ENCODE measurements at regions not wholly inside any gene's neighbourhood (a gene's known extent, or its start where the extent isn't known, plus 50 kb on each side); places are given as distances from the start of the nearest gene placed in this dataset.

DNA sequence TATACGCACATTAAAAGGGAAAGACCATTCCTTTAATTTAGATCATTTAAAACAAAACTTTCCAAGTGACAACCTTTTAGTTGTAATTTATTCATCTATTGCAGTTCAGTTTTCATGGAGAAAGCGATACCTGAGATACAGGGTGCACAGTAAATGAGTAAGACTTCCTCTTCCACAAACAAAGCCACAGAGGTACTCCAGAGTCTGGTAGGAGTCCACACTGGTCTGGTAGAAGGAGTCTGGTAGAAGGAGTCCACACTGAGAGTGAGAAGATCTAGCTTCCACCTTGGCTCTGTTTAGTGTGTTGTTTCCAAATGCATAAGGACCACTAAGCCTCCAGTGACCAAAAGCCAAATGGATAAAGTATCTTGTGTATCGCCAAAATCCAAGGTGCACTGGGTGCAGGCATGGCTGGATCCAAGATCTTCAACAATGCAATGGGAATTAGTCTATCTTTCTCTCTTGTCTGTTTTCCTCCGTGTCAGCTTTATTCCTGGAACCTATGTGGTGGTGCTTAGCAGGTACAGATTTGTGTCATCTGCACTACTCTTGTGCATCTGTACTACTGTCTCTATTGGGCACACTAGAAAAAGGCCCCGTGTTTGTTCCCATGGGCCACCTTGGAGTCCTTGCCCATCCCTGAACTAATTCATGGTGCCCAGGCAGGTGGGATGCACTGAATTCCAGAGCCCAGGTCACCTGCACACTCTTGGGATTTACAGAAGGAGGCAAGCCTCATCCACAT is 331.1 kb downstream of the BCL11B start:
- DNase-seq (ENCODE audit: low read depth) = no peak

DNA sequence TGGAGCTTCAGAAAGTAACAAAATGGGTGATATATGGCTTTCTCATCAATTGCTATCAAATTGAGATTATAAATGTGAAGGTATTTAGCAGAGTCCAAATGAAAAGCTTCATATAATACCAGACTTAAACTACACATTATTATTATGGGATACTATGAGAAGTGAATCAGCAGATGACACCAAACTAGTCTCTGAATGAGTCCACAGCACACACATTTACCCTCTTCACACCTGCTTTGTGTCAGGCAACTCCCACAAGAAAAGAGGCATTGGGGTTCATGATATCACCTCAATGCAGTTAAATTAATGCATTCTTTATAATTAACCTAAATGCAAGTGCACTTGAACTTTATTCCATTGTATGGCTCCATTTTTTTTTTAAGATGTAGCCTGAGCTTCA is 330.5 kb downstream of the BCL11B start:
- DNase-seq (ENCODE audit: low read depth) = no peak

DNA sequence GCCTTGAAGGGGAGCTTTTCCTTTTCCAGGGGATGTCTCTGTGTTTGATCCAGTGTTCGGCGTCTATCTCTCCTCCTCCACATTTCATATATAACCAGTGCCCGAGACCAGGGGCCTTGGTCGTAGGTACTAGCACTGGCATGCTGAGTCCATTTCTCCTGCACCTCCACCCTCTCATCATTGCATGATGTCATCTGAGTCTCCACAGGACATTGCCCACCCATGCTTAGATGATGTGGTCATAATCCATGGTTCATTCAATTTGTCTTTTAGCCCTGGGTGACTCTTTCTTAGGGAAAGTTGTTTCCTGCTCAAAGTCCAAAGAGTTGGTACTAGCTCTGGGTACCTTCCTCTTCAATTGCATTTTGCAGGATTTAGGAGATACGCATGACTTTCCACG is 328.1 kb downstream of the BCL11B start:
- no peak for DNase-seq (ENCODE audit: low read depth)

DNA sequence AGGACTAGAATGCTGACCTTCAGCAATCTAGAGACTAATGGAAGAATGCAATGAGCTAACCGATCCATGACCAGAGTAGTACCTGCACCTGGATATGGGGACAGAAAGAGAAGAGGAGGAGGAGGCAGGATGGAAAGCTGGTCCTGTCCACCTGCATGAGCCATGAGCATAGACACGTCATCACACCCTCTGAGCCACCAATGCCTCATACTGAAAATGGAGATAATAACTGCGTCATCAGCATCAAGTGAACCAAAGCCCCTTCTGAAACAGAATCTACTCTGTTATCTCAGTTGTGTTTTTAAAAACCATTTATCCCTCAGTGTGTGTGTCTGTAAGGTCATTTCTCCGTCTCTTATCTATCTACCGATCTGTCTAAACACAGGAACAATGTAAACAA is 327.0 kb downstream of the BCL11B start:
- DNase-seq (ENCODE audit: low read depth) = no peak

DNA sequence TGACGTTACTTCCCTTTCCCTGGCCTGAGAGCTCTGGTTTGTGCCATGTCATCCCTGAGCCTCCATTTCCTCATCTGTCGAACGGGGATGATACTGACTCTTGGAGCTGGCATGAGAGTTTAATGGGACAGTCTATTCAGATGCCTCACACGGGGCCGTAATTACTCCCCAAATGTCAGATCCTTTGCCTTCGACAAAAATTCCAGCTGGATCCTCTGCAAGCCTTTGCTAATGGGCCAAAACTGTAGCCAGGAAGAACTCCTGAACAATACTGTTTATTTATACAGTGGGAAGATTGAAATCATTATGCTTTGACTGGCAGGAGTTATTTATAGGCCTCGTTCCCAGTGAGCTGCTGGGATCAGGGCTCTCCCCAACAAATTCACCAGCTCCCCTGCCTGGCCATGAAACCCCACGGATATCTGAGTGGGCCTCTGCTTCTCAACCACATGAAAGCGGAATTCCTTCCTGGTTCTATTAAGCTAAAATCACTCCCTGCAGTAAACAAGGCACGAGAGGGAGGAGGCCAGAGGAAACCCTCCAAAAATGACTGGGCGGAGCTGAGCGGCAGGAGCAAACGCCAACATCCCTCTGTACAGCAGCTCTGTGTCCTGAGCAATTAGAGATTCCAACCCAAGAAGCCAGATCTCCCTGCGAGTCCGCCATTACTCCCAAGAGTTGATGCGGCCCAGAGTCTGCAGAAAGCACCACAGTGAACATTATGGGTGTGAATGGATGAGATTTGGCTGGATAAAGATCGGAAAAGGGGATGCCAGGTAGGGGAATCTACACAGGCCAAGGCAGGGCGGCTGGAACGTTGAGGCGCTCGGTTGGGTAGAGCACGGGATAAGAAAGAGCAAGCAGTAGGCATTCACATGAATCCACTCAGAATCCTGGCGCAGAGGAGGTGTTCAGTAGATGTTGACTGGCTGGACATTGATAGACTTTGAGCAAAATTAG is 326.1 kb downstream of the BCL11B start:
- no peak for DNase-seq (ENCODE audit: low read depth)

DNA sequence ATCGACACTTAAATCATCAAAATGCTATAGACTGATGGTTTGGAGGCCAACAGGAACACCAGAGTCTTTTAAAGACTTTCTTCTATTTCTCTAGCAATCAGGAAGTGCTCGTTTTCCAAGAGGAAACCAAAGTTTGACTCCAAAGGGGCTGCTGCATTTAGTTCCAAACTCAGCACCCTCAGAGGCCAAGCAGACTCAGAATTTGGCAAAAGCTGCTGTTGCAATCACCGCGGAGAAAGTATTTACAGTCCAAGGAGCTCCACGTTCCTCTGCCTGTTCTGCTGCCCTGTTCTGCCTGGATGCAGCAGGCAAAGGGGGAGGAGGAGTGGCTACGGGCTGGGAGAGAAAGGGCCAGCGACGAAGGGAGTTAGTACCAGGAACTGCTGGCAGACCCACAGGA is 325.1 kb downstream of the BCL11B start:
- no peak for DNase-seq (ENCODE audit: low read depth)

DNA sequence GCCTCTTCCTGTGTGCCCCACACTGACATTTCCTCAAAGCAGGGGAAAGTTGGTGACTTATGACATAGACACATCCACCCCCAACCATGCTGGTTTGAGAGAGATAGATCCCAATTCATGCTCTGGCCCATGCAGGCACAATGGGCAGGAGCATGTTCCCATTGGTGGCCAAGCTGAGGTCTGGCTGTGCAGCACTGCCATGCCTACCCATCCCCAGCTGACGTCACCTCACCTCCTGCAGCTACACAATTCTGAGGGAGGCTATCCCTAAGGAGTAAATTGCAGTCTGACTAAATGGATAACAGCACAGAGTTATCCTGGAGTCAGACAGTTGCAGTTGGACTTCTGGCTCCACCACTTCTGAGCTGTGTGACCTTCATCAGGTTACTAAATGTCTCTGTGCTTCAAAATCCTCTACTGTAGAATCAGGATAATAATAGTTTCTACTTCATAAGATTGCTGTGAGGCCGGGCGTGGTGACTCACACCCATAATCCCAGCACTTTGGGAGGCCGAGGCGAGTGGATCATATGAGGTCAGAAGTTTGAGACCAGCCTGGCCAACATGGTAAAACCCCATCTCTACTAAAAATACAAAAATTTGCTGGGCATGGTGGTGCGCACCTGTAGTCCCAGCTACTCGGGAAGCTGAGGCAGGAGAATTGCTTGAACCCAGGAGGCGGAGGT is 323.9 kb downstream of the BCL11B start:
- no peak for DNase-seq (ENCODE audit: low read depth)

DNA sequence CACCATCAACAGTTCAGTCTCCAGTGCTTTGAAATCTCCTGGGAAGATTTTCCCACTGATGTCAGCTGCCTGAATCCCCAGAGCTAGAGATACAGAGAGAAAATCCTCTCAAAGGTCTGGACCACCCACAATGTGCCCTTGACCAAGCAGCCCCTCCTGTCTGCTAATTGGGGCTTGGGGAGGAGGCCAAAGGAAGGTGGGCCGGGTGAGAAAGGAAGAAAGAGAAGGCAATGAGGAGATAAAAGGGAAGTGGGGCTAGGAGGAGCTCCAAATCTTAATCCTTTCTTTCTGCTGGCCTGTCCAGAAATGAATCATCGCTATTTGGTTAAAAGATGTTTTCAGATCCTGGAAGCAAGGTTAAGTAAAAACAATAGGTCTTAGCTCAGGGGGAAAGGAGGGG is 322.9 kb downstream of the BCL11B start:
- no peak for DNase-seq (ENCODE audit: low read depth)

DNA sequence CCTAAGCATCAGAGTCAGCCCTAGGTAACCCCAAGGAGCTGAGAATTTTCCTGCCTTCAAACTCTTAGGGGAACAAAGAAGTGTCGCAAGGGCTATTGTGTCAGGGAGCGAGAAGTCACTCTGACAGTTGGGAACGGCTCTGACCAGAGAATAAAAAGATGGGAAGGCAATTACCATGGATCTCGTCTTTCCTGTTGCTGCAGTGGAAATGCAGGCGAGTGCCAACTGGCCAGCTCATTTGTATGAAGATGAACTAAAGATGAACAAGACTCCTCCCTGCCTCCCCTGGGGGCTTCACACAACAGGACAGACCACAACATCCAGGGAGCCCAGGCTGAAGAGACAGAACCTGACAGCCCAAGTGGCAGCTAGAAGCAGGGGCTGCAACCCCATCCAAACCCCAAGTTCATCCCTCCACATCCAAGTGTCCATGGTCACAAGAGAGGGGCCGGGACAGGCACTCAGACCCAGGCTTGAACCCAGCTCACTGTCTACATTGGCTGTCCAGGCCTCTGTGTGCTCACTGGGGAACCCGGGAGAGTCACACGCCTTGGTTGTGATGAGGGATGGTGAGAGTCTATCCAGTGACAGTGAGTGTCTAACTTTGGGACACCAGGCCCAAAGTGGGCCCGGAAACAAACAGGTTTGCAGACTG is 322.4 kb downstream of the BCL11B start:
- DNase-seq (ENCODE audit: low read depth) = no peak

DNA sequence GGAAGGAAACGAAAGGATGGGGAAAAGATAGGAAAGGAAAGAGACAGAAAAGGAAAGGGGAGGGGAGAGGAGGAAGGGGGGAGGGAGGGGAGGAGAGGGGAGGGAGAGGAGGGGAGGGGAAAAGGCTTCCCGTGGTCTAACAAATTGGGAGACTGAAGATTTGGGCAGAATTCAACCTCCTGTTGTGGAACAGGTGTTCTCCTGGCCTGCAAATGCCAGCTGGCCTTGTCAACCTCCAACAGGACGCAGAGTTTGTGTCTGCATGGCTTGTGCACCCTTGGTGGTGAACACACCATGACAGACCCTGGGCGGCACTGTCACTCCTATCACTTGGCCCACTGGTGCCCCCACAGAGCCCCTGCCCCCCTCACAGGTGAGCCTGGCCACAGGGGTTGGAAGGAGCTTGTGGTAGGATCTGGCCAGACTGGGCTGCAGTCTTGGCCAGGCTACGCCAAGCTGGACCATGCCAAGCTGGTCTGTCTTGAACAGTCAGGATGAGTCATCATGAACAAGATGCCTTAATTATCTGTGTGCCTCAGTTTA is 321.6 kb downstream of the BCL11B start:
- no peak for DNase-seq (ENCODE audit: low read depth)

DNA sequence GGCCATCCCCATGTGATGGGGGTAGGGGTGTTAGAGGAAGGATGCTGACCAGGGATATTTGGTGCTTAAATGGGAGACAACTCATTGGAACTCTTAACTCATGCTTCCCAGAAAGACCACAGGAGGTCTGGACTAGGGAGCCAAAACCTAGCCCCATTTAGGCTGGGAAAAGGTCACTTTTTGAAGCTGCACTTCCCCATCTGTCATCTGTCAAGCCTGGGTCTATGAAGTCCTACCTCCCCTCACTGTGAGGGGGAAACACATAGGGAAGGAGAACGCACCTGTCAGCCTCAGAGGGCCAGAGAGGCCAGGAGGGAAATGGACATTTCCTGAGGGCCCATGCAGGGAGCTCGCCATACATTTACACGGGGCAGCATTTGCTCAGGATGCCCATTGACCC is 321.0 kb downstream of the BCL11B start:
- DNase-seq (ENCODE audit: low read depth) = no peak

DNA sequence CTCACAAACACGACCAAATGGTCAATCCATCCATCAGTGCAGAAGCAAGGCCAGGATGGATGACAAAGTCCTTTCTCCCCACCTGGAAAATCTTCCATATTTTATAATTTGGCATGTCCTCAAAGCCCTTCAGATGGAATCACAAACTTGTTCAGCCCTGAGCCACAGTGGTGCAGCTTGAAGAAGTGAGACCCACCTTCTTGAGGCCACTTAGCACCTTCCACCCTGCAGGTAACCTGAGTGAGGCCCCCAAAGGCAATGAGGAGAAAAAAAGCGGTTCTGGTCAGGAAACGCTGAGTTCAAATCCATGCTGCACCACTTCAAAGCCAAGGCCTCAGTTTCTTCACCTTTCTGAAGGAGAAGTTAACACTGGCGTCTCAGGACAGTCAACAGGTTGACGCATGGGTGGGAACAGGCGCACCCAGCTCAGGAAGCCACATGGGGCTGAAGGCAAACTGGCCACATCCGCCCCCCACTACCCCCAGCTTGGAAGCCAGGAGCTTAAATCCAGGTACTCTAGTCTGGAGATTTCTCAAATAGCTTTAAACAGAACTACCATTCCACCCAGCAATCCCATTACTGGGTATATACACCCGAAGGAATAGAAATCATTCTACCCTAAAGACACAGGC is 320.4 kb downstream of the BCL11B start:
- DNase-seq (ENCODE audit: low read depth) = no peak

DNA sequence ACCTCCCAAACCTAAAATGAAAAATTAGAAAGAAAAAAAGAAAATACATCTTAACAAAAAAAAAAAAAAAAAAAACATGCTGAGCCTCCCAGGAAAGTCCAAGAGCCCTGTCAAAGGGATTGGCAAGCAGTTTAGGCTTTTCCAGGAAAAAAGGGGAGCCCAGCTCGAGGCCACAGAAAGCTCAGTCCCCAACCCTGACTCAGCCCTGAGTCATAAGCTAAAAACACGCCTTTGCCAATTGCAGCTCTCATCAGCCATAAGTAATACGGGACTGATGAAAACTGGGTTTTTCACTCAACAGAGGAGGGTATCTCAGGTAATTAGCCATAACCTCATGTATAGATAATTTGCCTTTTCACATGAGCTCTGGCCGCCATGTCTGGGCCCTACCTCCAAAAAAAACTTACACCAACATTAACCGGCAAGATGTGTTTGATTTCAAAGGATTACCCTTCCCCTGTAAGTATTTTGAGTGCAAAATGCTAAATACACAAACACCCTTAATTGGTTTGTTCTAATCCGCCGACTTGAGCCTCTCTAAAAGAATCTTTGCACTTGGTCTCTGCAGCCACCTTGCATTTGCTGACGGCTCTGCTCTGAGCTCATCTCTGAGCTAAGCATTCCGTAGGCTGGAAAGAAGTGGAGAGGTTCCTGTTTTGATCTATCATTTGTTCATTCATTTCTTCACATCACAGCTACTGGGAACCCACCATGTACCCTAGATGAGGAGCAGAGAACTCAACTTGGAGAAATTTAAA is 319.2 kb downstream of the BCL11B start:
- DNase-seq (ENCODE audit: low read depth) = peak; percentile 22

DNA sequence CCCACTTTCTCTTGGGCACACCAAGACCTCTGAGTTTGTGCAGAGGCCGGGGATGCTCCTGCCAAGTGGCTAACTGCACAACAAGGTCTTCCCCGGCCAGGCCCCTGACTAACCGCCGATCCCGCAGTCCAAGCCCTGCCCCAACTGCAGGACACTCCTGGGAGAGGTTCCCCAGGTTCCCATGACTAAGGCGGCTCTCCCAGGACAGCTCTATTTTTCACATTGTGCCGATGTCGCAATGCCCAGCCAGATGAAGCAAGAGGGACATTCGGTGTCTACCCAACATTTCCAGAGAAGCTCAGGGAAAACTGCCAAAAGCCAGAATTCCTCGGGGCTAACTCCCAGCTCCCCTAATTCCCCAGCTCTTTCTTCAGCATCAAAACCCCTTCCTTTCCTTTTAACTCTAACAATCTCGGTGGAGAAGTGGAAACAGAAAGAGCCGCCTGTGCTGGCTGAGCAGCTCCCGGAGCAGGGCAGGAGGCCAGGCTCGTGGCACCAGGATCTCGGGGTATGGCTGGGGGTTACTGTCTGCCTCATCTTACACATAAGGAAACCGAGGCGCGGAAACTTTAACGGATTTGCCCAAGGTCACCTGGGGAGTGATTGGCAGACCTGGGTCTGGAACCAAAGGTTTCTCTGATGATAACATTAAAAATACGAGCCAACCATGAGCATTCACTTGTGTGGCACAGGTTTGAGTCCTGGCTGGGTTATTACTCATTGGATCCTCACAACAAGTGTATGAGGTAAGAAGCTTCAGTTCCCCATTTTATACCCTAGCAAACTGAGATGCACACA is 318.2 kb downstream of the BCL11B start:
- DNase-seq (ENCODE audit: low read depth) = peak; percentile 54

DNA sequence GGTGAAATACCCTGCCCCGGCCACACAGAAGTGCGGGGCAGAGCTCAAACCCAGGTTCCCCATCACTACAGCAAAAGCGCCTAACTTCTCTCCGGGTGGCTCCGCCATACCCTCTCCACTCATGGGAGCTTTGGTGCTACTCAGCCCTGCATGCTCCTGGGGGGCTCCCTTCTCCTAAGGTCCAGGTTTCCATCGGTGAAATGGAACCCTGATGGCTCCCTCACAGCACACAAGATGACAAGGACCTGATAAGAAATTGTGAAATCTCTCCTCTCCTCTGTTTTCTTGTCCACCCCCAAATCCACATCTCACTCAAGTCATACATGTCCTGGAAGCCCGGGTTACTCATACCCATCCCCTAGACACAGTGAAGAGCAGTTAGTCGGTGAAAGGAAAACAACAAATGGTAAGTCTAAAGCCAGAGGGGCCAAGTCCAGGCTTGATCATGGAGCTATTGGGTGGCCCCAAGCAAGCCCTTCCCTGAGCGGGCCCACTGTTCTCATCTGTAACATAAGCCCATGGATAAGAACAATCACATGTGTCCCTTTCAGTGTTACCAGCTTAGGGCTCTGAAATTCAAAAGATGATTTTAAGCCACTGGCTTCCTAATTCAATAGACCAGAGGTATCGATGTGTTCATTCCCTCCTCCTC is 317.5 kb downstream of the BCL11B start:
- no peak for DNase-seq (ENCODE audit: low read depth)

DNA sequence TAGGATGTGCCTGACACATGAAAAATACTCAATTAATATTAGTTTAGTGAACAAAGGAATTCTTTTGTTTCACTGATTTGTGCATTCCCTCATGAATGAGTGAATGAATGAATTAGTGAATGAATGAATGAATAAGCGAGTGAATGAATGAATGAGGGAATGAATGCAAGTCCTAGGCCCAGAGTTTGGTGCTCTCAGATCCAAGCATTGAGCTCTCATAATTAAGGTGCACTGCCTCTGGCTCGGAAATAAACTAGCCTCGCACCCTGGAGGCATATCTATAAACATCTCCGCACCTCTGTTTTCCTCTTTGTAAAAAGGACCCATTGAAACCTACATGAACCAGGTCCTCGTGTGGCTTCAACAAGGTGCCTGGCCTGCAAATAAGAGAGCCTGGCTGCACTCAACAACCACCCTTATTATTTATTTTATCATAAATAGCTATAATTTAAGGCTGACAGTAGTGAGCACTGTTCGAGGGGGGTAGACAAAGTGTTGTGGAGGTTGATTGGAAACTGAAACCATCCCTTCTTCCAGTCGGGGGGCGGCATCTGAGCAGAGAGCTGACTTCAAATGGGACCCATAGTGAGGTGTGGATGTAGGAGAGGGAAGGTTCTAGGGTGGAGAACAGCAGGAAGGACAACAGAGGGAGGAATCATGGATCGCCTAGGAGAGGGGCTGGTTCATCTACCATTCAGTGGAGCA is 316.8 kb downstream of the BCL11B start:
- DNase-seq (ENCODE audit: low read depth) = no peak

DNA sequence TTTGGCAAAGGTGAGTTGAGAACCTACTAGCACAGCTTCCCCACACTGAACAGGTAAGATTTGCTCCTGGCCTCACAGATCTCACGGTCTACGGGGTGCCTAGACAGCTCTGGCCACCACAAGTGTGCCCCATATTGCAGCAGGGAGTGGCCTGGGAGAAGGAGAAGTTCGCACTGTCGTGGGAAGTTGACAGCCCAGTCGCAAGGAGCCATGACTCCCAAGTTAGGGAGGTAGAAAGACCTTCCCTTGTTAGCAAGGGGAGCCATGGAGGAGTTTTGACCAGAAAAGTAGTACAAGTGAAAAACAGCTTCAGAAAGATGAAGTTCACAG is 316.3 kb downstream of the BCL11B start:
- no peak for DNase-seq (ENCODE audit: low read depth)

DNA sequence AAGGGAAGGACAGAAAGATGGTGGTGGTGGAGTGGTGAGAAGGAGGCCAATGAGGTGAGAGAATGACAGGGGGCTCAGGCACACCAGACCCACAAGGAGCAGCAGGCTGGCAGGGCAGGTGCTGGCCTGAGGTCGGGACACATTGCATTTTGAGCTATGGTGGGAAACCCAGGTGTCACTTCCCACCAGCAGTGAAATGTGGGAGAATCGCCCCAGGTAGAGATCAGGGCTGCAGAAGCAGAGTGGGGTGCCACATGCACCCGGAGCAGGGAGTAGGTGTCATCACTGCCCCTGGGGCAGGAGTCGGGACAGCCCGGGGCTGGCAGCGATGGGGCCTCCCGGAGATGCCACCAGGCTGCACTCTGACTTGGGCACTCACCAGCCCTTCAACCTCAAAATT is 315.8 kb downstream of the BCL11B start:
- no peak for DNase-seq (ENCODE audit: low read depth)

DNA sequence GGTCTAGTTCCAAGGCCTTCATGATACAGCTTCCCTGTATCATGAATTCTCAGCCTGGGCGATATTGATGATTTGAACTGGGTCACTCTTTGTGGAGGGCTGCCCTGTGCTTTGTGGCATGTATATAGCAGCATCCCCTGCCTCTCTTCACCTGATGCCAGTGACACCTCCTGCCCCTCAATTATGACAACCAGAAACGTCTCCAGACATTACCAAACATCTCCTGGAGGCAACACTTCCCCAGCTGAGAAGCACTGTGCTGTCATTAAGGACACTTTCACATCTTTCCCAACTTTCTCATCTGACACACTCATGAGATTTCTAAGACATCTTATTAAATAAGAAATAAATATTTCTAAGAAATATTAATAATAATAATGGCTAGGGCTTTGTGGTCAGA is 315.3 kb downstream of the BCL11B start:
- DNase-seq (ENCODE audit: low read depth) = no peak

Data from GM04503 (cell line).